Stimulated activated CD8-positive, alpha-beta memory T cell treated with anti-CD3 and anti-CD28 coated beads, Interleukin-7, amount 100 ng/mL, for 48 hours (primary cell): ENCODE measurements at regions not wholly inside any gene's neighbourhood (a gene's known extent, or its start where the extent isn't known, plus 50 kb on each side); places are given as distances from the start of the nearest gene placed in this dataset.
"Not testable (repeated sequence)": the region's sequence is repeated elsewhere in the genome, so short reads cannot be mapped to it uniquely, and the experiment has no call there.

Source experiments
- DNase-seq, 2 donors: peaks; one replicate each; pipeline ENCODE4 v3.0.0-alpha.2; 2020; ENCODE audit warnings: low read depth in 1 of 2; ENCODE audit errors: extremely low read depth in 1 of 2

DNA sequence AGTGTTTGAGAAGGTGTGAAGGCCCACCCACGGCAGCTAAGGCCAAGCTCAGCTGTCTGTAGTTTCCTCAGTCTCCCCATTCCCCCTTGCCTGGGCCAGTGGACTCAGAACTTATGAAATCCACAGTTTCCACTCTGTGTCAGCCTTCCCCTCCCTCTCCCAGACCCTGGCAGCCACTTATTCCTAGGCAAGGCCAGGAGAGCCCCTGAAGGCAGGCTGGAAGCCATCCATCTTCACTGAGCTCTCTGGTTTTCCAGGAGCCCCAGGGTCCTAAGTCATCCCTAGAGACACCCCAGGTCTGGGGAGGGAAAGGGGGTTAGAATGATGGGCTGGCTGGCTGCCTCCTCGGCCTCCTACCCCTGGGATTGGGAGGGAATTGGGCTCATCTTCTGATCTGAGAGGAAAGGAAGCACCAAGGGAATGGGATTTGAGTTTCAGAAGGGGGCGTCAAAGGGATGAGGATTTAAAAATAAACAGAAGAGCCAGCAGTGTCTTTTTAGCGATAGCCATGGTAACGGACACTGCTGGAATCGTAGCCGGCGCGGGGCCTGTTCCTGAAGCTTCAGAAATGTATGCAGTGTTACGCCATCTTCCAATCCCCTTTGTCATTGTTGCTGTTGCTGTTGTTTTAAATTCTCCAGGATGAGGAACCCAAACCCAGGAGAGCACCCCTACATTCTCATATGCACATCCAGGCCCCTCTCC, 561.1 kb upstream of the CADM1 start:
- DNase-seq = no peak

DNA sequence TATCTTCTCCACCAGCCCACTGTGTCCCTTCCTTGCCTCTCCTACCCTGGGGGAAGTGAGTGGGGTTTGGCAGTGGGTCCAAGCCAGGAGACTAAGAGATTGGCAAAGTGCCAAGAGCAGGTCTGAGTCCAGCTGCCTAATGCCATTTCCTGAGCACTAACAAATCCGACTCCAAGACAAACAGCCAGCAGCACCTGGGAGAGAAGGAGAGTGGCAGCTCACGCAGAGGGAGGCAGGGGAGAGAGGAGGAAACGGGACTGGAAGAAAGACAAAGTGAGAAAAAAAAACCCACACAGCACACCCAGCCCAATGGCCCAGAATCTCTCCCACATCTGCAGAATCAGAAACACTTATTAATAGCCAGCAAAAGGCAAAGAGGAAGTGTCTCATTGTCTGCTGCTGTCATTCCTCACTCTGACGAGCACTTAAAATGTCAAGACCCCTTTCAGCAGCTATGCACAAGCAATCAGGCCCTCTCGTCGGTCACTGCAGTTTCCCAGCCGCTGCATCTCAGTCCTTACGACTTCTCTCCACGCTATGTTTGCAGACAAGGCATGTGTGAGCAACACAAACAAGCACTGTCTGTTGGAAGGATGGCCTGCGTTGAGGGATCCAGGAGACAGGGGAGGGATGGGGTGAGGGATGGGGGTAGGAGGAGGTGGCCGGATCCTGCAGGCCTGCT, 558.4 kb upstream of the CADM1 start:
- no peak for DNase-seq

DNA sequence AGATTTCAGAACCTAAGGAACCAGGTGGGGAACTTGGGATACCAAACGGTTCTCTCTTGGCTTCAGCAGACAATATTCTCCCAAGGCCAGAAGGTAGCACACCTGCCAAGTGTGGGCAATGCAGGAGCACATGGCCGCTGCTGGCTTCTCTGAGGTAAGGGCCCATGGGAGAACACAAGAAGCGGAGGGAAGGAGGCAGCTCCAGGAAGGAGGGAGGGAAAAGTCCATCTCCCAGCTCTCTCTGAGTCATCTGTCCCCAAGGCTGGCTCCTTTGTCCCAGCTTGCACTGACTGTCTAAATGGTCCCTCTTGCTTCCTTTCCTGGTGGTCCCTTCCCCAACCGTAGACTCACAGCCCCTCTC, 557.9 kb upstream of the CADM1 start:
- no peak for DNase-seq

DNA sequence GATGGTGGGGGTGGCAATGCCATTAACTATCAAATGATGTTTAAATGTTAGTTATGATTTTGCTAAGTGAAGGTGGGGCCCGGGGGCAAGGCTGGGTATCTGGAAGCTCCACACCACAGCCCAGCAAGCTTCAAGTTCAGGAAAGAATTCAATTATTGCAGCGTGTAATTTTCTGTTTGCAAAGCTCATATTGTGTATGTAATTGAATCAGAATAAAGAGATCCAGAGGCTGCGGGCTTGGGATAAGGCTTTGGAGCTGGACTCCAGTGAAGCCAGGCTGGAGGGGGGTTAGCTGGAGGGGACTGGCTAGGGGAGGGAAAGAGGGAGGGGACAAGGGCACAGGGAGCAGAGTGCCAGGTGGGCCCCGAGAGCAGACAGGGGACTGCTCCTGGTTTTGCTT, 557.1 kb upstream of the CADM1 start:
- DNase-seq = no peak

DNA sequence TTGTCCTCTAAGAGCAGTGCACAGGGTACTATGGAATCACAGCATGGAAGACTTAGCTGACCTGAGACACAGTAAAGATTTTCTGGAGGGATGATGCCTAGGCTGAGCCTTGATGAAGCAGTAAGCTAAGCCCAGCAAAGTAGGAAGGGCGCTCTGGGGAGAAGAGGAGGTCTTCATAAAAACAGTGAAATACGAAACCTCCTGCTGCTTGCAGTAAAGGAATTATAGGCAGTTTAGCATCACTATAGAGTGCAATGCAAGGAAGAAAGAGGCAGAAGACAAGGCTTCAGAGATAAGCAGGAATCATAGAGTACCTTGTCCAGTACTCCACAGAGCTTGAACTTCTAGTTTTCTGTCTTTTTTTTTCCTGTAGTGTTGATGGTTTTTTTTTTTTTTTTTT, 555.7 kb upstream of the CADM1 start:
- no peak for DNase-seq

DNA sequence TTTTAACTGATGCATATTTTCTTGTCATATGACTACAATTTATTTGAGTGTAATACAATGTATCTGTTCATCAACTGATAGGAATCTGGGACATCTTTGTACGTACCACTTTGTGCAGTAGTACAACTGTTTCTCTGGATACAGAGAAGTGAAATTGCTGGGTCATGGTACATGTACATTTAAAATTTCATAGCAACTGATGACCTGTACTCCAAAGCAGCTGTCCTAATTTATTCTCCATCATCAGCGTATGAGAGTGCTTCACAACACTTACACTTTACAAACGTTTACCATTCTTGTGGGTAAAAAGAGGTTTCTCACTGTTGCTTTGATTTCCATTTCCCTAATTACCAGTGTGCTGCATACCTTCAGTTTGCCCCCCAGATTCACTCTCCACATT, 552.8 kb upstream of the CADM1 start:
- no peak for DNase-seq

DNA sequence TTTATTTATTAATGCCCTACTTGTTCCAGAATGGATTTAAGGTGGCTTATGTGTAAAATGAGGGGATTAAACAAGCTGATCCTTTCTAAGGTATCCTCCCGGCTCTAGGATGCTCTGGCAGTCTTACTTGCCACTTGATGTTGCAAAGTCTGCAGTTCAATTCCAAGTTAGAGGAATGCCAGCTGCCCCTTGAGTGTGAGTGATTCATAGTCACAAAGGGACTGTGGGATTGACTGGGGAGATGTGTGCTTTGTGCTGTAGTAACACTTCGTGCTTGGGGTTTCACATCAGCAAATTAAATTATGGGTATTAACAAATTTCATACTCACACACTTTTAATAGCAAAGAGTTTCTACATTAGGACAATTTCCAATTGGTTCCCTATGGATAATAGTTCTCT, 550.8 kb upstream of the CADM1 start:
- DNase-seq = no peak

DNA sequence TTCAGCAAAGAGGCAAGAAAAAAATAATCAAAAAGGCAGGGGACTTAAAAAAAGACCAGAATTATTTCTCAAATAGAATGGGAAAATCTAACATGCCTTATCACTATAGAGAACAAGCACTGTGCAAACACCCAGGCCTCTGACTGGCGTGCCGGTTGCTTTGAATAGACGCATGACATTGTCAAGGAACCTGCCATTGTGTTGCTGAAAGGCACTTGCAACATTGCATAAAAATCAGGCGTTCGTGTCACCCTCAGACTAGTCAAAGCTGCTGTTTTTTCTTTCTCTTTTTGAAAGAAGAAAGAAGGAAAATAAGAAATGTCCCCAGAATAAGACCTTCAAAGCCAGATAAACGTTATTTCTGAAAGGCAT, 549.3 kb upstream of the CADM1 start:
- no peak for DNase-seq

DNA sequence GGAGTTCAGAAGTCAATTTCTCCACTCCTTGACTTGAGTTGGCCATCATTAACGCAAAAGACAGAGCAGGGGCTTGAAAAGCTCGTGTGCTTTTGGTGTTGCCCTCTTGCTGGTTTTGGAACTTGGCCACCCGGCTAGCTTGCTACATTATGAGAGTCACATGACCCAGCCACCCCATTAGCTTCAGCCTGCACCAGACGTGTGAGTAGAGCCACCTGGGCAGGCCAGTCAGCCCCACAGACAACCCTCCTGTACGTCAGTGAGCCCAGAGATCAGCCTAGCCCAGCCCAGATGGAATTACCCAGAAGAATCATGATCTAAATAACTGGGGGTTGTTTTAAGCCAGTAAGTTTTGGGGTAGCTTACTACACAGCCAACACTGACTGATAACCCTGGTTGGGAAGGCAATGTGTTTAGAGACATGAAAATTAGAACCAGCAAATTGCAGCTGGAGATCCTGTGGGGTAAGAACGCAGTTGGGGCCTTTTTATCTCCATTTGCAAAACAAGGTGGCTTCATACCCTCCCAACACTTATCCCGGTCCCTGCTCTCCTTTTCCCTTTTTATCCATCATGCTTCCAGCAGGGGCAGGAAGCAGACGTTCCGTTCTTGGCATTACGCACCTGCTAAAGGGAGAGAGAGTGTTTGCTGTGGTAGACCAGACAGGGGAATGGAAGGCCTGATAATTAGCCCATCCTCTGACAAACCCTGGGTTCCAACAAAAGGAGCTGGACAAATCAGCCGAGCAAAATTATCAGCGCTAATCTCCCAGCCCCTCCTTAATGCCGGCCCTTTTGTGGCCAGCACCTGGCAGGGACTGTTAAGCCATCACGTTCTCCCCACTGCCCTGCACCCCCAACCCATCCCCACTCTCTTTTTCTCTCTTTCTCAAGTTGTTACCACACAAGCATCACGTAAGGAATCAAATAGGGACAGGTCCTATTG, 548.7 kb upstream of the CADM1 start:
- no peak for DNase-seq

DNA sequence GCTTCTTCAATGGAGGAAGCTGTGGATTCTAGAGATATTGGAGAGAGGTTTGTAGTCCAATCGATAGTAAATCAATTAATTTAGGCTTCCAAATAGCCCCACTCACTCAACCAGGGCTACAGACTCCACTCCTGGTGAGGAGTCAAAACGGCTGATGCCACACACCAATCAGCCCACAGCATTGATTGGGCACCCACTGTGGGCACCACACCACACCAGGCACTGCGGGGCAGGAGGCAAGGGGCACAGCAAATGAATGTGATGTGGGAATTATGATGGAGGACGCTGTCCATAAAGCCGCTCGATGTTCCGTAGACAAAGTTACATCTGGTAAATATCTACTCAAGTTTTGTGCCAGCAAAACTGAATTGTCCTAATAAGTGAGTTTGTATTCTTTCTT, 547.3 kb upstream of the CADM1 start:
- DNase-seq = no peak

DNA sequence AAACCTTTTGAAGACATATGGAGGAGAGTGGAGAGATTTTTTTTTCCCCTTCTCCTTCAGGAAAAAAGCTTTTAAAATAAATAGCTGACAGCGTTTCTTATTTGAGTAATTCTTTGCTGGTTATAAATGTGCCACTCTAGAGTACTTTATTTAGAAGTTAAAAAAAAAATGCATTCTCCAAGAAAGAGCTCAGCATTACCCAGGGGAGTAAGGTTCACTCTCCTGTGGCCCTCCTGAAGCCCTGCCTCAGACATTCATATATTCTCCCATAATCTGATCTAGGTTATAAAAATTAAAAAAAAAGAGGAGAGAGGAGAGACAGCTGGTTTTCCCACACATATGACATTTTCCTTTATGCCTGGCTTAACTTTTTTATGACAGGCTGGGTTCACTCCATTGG, 545.2 kb upstream of the CADM1 start:
- DNase-seq = no peak

DNA sequence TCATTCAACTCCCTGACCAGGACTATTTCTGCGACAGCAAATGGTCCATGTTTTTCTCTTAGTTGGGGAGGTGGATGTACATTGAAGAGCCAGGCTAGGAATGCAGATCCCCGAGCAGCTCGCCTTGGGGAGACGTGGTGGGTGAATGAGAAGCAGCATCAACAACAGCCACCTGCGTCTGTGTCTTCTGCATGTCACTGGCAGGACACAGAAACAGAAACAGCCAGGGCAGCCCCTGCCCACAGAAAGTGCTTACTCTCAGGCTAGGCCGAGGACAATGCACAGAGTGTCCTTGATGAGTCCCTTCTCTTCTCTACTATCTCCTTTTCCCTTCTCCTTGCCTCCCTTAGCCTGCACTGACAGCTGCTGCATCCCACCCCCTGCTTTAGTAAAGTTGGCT, 541.9 kb upstream of the CADM1 start:
- DNase-seq = no peak

DNA sequence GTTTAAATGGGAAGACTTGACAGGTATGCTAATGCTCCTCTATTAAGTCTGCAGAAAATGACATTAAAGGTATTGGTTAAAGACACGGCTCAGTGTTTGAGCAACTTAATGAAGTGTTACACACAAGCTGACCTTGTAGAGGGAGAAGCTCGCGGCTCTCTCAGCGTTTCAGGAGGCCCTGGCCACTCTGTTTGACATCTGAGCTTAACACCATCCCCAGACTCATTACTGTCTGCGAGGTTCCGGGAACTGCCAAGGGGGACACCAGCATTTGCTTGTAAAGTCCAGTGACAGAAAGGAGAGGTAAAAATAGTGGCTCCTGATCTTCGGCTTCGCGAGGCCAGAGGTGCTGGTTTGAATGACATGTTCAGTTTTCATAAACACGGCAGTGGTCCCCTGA, 540.7 kb upstream of the CADM1 start:
- DNase-seq = no peak

DNA sequence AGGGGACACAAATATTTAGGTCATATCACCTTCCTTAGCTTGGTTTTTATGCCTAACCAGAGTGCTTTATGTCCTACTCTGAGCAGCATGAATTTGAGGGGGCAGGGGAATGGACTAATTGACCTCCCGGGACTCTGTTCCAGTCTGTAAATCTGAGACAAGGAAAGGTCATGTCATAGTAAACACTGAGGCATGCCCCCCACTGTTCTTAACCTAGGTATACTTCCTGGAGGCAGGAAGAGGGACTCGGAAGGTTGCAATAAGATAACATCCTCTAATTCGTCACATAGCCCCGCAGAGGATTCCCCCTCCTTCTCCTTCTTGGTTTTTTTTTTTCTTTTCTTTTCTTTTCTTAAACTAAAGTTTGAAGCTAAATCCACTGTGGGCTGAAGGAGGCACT, 540.3 kb upstream of the CADM1 start:
- DNase-seq = no peak

DNA sequence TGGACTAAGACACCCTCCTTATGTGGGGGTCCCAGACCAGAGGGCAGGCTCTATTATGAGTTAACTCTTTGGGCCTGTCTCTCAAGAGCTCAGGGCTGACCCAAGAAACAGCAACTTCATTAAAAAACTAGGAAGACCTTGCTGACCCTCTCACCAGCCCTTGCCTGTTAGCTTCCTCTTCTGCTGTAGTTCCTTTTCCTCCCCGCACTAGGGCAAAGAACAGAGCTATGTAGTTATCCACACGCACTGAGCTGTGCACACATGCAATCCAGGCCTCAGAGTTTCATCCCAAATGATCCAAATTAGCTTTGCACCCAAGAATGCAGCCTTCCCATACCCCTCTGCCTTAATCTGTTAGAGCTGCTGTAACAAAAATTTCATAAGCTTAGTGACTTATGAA, 539.6 kb upstream of the CADM1 start:
- DNase-seq = no peak

DNA sequence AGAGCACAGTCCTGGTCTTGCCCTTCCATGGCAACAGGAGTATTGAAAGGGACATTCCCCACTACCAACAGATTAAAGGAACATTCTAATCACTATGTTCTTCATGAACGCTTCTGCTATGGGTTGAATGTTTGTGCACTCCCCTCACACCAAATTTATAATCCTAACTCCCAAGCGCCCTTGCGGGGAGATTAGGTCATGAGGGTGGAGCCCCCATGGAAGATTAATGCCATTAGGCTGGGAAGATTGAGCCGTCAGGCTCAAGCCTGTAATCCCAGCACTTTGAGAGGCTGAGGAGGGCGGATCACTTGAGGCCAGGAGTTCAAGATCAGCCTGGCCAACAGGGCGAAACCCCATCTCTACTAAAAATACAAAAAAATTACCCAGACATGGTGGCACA, 538.8 kb upstream of the CADM1 start:
- DNase-seq = not testable (repeated sequence)

DNA sequence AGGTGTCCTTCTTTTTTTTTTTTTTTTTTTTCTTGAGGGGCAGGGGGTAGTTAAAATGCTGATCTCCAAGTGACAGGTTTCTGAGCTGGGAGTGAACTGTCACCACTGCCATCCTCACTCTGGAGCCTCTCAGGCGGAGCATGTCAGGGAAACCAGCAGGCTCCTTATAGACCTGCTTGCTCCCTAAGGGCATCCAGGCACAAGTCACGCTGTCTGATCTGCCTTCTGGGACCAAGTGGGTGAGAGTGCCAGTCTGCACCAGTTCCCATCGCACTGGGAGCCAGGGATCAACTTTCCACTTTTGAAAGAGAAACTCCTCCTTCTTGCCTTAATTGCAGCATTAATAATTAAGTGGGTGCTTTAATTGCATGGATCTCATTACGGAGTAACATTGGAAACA, 537.9 kb upstream of the CADM1 start:
- DNase-seq = no peak

DNA sequence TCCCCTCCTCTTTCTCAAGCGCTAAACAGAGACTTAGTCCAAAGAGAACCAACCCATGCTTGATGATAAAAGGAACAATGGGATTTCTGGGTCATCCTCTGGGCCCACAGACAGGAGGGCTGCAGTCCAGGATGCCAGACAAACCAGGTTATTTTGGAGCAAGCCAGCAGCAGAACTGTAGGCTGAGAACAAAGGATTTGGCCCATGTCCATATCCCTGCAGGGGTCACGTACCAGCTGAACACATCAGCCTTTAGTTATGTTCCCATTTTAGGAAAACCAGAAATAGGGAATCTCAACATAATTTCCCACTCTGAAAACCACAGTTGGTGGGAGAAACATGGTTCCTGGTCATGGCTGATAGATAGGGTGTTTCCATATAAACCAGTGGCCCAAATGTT, 533.6 kb upstream of the CADM1 start:
- no peak for DNase-seq

DNA sequence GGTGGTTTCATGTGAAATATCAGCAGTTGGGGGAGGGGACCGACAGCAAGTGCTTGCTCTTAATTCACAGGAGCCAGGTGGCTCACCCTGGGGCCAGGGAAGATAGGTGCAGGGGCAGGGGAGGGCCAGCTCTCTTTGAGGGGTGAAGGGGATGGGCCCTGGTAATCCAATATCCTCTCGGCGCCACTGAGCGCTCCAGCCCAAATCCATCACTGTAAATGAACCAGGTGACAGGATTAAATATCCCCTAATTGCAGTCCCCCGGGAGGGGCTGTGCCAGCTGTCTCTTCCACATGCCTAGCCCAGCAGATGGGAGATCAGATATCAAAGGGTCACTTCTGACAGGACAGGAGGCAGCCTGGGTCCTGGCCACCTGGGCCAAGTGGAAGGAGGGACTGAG, 531.8 kb upstream of the CADM1 start:
- DNase-seq = no peak

DNA sequence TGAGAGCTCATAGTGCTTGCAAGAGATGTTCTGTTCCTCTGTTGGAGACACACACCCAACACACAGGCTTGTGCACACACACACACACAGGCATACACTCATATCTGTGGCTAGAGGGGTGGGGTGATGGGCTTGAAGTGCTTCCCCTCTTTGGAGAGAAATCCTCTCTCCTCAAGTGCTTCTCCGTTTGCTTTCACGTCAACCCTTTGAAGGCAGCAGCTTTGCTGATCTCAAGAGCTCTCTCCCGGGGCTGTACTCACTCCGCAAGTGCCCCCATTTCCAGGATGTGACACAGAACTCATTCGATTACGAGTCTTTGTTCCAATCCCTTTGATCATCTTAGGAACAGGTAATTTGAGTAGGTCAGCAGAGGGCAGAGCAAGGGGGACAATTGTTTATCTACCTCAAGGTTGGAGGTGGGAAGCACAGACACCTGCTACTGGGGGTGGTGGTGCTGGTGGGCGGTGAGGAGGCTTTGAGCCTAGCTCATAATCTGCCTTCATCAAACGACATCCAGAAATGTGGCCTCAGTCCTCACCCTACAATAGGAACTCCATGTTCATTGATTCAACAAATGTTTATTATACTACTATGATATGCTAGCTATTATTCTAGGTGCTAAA, 529.8 kb upstream of the CADM1 start:
- DNase-seq = no peak

DNA sequence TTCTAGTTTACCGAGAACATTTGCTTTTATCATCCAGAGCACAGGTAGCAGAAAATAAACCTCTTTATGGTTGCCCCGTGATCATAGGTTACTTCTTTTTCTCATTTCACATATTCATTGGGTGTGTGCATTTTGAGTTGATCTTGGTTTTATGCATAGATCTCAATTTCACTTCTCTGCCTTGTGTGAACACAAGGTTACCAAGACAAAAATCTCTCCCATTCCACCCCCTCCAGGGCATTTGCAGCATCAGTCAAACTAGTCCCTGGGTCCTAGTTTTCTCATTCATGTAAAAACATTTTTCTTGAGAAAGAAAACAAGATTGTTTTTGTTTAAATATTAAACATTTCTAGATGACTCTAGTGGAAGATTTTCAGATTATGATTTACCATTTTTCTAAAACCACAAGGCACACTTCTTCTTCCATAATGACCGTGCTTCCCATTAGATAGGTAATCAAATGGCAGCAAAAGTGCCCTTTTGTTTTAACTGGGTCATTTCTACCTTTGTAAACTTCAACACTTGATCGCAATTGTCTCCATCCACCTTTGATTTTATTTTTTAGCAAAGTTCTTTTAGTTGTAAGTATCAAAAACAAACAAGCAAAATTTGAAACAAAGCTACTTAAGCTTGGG, 526.6 kb upstream of the CADM1 start:
- no peak for DNase-seq
